Right lobe of liver (tissue), 4 donors: ENCODE measurements at regions not wholly inside any gene's neighbourhood (a gene's known extent, or its start where the extent isn't known, plus 50 kb on each side); places are given as distances from the start of the nearest gene placed in this dataset.

Experiments
- CTCF ChIP-seq, 4 donors: fragments of 200-600 bp in 3 of 4; fragments of 450-650 bp in 1 of 4; IDR thresholded peaks; one replicate each; pipeline versions ENCODE4 v1.5.1 to v1.8.0; 2016 to 2022; ENCODE audit warnings: antibody characterized with exemption in 4 of 4, mild to moderate bottlenecking in 2 of 4
- POLR2A ChIP-seq: fragments of 450-650 bp; IDR thresholded peaks from one replicate; pipeline ENCODE4 v1.6.1; 2017; ENCODE audit warnings: antibody characterized with exemption, mild to moderate bottlenecking
- donor health status: DM: no; HTN: no; CAD: no.
- donor health status: DM: no; HTN: no; CAD: no.
- donor health status: DM: no; HTN: yes; CAD: no.

- TF ChIP-seq CTCF (IDR thresholded peaks at IDR 0.05): no peak
- no peak for TF ChIP-seq POLR2A
Observed at GRCh38 chr13:34886121-34886875, 55.8 kb upstream of the NBEA start.
